K562 (cell line): ENCODE measurements at regions not wholly inside any gene's neighbourhood (a gene's known extent, or its start where the extent isn't known, plus 50 kb on each side); places are given as distances from the start of the nearest gene placed in this dataset.

ENCODE experiments used
- ATAC-seq: fragments of 200-7000 bp; cut with Tn5 transposase; 3 replicates; pipeline ENCODE4 v1.9.1; 2020; ENCODE audit warnings: moderate library complexity
- BruUV-seq: library from RNA; stranded (reverse); fragments of 400-500 nt; replicated peaks from 2 replicates; lab custom pipeline; 2021; lab: Mats Ljungman, UMichigan
- CTCF ChIA-PET: fragments of 300-600 bp; formaldehyde crosslinking; extraction: SDS; loops from one replicate; lab custom pipeline; 2021; ENCODE audit warnings: low intra/inter-chr PET ratio; lab: Yijun Ruan, JAX
- POLR2A ChIA-PET: fragments of 300-600, 350-650 bp; sonication (Branson Sonifier 250); formaldehyde crosslinking; extraction: SDS; loops from one replicate; lab custom pipeline; 2021; ENCODE audit warnings: antibody characterized with exemption, inconsistent platforms; lab: Yijun Ruan, JAX
- DNase-seq, 4 experiments: peaks; one replicate each; pipeline versions ENCODE4 v3.0.0 to v3.0.0-alpha.2; 2011 to 2018; ENCODE audit warnings: low spot score in 3 of 4, mixed read lengths in 3 of 4; ENCODE audit errors: extremely low read depth in 1 of 4
- FAIRE-seq: peaks from 2 replicates; lab custom pipeline; 2011; peaks lifted over from hg19 to GRCh38; lab: Jason Lieb, UNC
- H2AFZ ChIP-seq: 2 replicates; pipeline ENCODE4 v1.6.0; 2011; ENCODE audit warnings: low read depth, low read length, control low read depth, inconsistent platforms
- H3K27ac ChIP-seq: fragments of 200-600 bp; 3 replicates; pipeline ENCODE4 v1.8.0; 2011; ENCODE audit warnings: low read depth, mild to moderate bottlenecking, control low read depth, inconsistent platforms, low read length, moderate library complexity, mixed read lengths; ENCODE audit errors: extremely low read depth
- H3K27me3 ChIP-seq, 2 experiments: fragments of 300-600 bp in 1 of 2; 2 replicates in 1 of 2; 3 replicates in 1 of 2; pipeline versions ENCODE4 v1.6.0 to v1.8.0; 2011; ENCODE audit warnings: inconsistent platforms in 2 of 2, low read length in 2 of 2, mild to moderate bottlenecking in 1 of 2, mixed read lengths in 1 of 2, moderate library complexity in 1 of 2; ENCODE audit not compliant: control insufficient read depth in 2 of 2, insufficient read depth in 2 of 2
- H3K36me3 ChIP-seq: fragments of 300-600 bp; 3 replicates; pipeline ENCODE4 v1.8.0; 2011; ENCODE audit warnings: mild to moderate bottlenecking, low read length, inconsistent platforms; ENCODE audit not compliant: control insufficient read depth, insufficient read depth
- H3K4me1 ChIP-seq, 2 experiments: fragments of 200-600 bp in 1 of 2; replicated peaks in 1 of 2; 2 replicates in 1 of 2; 3 replicates in 1 of 2; pipeline versions ENCODE4 v1.5.1 to v1.8.0; 2011; ENCODE audit warnings: inconsistent platforms in 2 of 2, low read length in 2 of 2, mild to moderate bottlenecking in 1 of 2, mixed read lengths in 1 of 2, moderate library complexity in 1 of 2; ENCODE audit not compliant: control insufficient read depth in 2 of 2, insufficient read depth in 2 of 2
- H3K4me2 ChIP-seq: 2 replicates; pipeline ENCODE4 v1.6.1; 2011; ENCODE audit warnings: low read length, control low read depth, inconsistent platforms, mixed read lengths; ENCODE audit not compliant: insufficient read depth
- H3K4me3 ChIP-seq: fragments of 200-600 bp; sonication (generic), shearing (Covaris generic); 2 replicates; pipeline ENCODE4 v1.5.1; 2016; ENCODE audit warnings: control low read depth, inconsistent platforms
- H3K79me2 ChIP-seq: fragments of 200-600 bp; 3 replicates; pipeline ENCODE4 v1.8.0; 2011; ENCODE audit warnings: low read length, inconsistent platforms; ENCODE audit not compliant: control insufficient read depth, insufficient read depth
- H3K9ac ChIP-seq, 2 experiments: 2 replicates each; pipeline versions ENCODE4 v1.6.0 to v1.6.1; 2011; ENCODE audit warnings: low read depth in 2 of 2, low read length in 2 of 2, control low read depth in 1 of 2, inconsistent platforms in 1 of 2, mild to moderate bottlenecking in 1 of 2, mixed read lengths in 1 of 2; ENCODE audit not compliant: insufficient read depth in 1 of 2
- H3K9me1 ChIP-seq: one replicate; pipeline ENCODE4 v1.6.0; 2011; ENCODE audit warnings: inconsistent platforms, mild to moderate bottlenecking, low read length, moderate library complexity; ENCODE audit not compliant: control insufficient read depth, insufficient read depth
- H3K9me3 ChIP-seq: replicated peaks from 2 replicates; pipeline ENCODE4 v1.5.1; 2011; ENCODE audit warnings: low read depth, low read length, inconsistent platforms; ENCODE audit not compliant: control insufficient read depth, insufficient read depth
- H4K20me1 ChIP-seq: replicated peaks from 2 replicates; pipeline ENCODE4 v1.6.1; 2011; ENCODE audit warnings: low read length, inconsistent platforms, mixed read lengths; ENCODE audit not compliant: control insufficient read depth, insufficient read depth
- ELF1 ChIP-seq: fragments of 200-800 bp; sonication (Bioruptor generic); IDR thresholded peaks from 2 replicates; pipeline ENCODE4 v1.6.1; 2016; ENCODE audit warnings: missing genetic modification characterization, missing compliant biosample characterization
- GABPA ChIP-seq: fragments of 200-800 bp; sonication (Bioruptor generic); conservative IDR thresholded peaks from 2 replicates; pipeline ENCODE4 v1.6.1; 2016; ENCODE audit warnings: low read depth, missing genetic modification characterization, missing compliant biosample characterization
- GATA2 ChIP-seq: sonication (generic); formaldehyde crosslinking; IDR thresholded peaks from 2 replicates; pipeline ENCODE4 v1.4.0; 2020; ENCODE audit warnings: mild to moderate bottlenecking, missing genetic modification reagents
- MTA2 ChIP-seq: fragments of 450-650 bp; IDR thresholded peaks from 2 replicates; pipeline ENCODE4 v1.6.1; 2016; ENCODE audit warnings: low read depth
- NFRKB ChIP-seq: fragments of 450-650 bp; IDR thresholded peaks from 2 replicates; pipeline ENCODE4 v1.6.1; 2016; ENCODE audit warnings: low read depth
- STAG1 ChIP-seq: sonication (generic); formaldehyde crosslinking; IDR thresholded peaks from 2 replicates; pipeline ENCODE4 v1.5.0; 2020; ENCODE audit warnings: missing genetic modification reagents, borderline replicate concordance
- STAT5A ChIP-seq: IDR thresholded peaks from 2 replicates; pipeline ENCODE4 v1.6.1; 2012; ENCODE audit warnings: low read length, inconsistent platforms, borderline replicate concordance
- U2AF2 ChIP-seq: fragments of 200-400 bp; formaldehyde crosslinking; optimal IDR thresholded peaks from 2 replicates; pipeline ENCODE3; 2017; ENCODE audit warnings: low read depth, mild to moderate bottlenecking, low read length
- ZC3H4 ChIP-seq: sonication (generic); formaldehyde crosslinking; IDR thresholded peaks from 2 replicates; pipeline ENCODE4 v1.9.0; 2021; ENCODE audit warnings: missing genetic modification reagents, borderline replicate concordance
- ZNF586 ChIP-seq: fragments of 450-650 bp; formaldehyde crosslinking; conservative IDR thresholded peaks from 2 replicates; pipeline ENCODE4 v1.4.0; 2020; ENCODE audit warnings: mild to moderate bottlenecking, moderate library complexity
- ZNF77 ChIP-seq: fragments of 250-450 bp; sonication (Bioruptor Pico); IDR thresholded peaks from 2 replicates; pipeline ENCODE4 v1.5.0; 2020
- WGBS: fragments of 100-300 bp; shearing (Covaris generic); methylation state at CpG from one replicate; pipeline ENCODE4 v1.1.6; 2016; ENCODE audit warnings: low coverage, mixed read lengths; ENCODE audit not compliant: insufficient coverage; ENCODE audit errors: missing lambda C conversion rate; 5-methylcytosine and 5-hydroxymethylcytosine counted together
- in situ Hi-C: fragments of 300-500 bp; cut with MboI; formaldehyde crosslinking; loops from 4 replicates; pipeline ENCODE4 v1.15.0; 2018; ENCODE audit warnings: inconsistent platforms, mixed read lengths
- intact Hi-C: fragments of 100-400 bp; cut with micrococcal nuclease; formaldehyde crosslinking; loops from 2 replicates; pipeline ENCODE4 v1.14.2; 2022
- TF ChIP-seq, protein P1 (sequence below): fragments of 250-450 bp; sonication (Bioruptor Pico); IDR thresholded peaks from 2 replicates; pipeline ENCODE4 v1.4.0; 2020
- TF ChIP-seq, protein P2 (sequence below): sonication (generic); IDR thresholded peaks from 2 replicates; pipeline ENCODE4 v1.6.1; 2016

DNA sequence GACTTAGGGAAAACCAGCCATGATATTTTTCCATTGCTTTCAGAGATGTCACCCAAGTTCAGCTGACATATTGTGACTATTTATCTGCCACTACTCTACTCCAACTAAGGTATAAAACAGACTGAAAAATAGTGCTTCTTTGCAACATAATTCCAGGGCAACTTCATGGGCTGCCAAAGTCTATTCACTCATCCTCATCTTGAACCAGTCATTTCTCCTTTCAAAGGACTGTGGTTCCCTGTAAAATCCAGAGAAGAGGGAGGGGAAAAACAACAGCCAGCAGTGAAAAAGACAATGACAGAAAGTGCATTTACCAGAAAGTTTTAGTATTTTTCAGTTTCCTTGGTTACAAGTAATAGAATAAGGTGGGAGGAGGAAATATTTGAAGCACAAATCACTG, 191.1 kb downstream of the EFHB start (continued):
- TF ChIP-seq, protein P1, sequence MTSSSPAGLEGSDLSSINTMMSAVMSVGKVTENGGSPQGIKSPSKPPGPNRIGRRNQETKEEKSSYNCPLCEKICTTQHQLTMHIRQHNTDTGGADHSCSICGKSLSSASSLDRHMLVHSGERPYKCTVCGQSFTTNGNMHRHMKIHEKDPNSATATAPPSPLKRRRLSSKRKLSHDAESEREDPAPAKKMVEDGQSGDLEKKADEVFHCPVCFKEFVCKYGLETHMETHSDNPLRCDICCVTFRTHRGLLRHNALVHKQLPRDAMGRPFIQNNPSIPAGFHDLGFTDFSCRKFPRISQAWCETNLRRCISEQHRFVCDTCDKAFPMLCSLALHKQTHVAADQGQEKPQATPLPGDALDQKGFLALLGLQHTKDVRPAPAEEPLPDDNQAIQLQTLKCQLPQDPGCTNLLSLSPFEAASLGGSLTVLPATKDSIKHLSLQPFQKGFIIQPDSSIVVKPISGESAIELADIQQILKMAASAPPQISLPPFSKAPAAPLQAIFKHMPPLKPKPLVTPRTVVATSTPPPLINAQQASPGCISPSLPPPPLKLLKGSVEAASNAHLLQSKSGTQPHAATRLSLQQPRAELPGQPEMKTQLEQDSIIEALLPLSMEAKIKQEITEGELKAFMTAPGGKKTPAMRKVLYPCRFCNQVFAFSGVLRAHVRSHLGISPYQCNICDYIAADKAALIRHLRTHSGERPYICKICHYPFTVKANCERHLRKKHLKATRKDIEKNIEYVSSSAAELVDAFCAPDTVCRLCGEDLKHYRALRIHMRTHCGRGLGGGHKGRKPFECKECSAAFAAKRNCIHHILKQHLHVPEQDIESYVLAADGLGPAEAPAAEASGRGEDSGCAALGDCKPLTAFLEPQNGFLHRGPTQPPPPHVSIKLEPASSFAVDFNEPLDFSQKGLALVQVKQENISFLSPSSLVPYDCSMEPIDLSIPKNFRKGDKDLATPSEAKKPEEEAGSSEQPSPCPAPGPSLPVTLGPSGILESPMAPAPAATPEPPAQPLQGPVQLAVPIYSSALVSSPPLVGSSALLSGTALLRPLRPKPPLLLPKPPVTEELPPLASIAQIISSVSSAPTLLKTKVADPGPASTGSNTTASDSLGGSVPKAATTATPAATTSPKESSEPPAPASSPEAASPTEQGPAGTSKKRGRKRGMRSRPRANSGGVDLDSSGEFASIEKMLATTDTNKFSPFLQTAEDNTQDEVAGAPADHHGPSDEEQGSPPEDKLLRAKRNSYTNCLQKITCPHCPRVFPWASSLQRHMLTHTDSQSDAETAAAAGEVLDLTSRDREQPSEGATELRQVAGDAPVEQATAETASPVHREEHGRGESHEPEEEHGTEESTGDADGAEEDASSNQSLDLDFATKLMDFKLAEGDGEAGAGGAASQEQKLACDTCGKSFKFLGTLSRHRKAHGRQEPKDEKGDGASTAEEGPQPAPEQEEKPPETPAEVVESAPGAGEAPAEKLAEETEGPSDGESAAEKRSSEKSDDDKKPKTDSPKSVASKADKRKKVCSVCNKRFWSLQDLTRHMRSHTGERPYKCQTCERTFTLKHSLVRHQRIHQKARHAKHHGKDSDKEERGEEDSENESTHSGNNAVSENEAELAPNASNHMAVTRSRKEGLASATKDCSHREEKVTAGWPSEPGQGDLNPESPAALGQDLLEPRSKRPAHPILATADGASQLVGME (CRISPR knock-in tag), result no peak
- TF ChIP-seq, protein P2, sequence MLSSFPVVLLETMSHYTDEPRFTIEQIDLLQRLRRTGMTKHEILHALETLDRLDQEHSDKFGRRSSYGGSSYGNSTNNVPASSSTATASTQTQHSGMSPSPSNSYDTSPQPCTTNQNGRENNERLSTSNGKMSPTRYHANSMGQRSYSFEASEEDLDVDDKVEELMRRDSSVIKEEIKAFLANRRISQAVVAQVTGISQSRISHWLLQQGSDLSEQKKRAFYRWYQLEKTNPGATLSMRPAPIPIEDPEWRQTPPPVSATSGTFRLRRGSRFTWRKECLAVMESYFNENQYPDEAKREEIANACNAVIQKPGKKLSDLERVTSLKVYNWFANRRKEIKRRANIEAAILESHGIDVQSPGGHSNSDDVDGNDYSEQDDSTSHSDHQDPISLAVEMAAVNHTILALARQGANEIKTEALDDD, result no peak
- TF ChIP-seq ZNF586 (CRISPR knock-in tag), result no peak

DNA sequence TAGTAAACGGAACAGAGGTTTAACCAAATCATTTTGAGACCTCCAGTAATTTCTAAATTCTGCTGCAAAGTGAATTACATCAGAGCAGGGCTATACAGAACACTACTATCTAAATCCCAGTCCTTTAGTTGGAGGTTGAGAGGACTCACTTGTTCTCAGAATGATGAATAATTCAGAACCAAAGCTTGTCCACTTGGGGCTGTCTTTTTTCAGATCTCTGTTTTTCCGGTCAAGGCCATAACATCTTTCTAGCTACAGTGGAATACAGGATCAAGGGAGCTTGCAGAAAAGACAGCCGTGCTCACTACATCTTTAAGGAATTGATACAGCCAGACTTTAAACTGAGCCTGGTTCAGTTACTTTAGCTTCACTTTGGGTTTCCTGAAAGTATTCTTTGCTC, 194.5 kb downstream of the EFHB start:
- H3K27ac ChIP-seq, result no peak overlapping the region
- ChIA-PET POLR2A (interaction anchor here (0.7 kb wide), 1 partner anchor 79 kb away, joined by 3 read pairs; no protein-coding TSS in a partner anchor), CTCF (no interaction called here)
- no peaks in the 10 kb centered on the region for H3K4me1 ChIP-seq
- intact Hi-C loops (no loop called here), in situ Hi-C loops (no loop called here)
- H3K9me3 ChIP-seq, result no peaks in the 10 kb centered on the region
- 1% methylated on average over 3 of the region's 3 CpGs for WGBS
- H3K4me2 ChIP-seq, result no peak overlapping the region
- H3K27me3 ChIP-seq, result no peaks in the 10 kb centered on the region
- no peaks in the 10 kb centered on the region for H3K79me2 ChIP-seq
- no peak overlapping the region for H3K9ac ChIP-seq
- H3K36me3 ChIP-seq, result no peaks in the 10 kb centered on the region
- H3K9me1 ChIP-seq, result no peaks in the 10 kb centered on the region
- FAIRE-seq, result no peak
- no peak overlapping the region for H2AFZ ChIP-seq
- H4K20me1 ChIP-seq, result no peaks in the 10 kb centered on the region
- no peak for DNase-seq
- no peak for ATAC-seq
- BruUV-seq, result no TSS peak
- no peak overlapping the region for H3K4me3 ChIP-seq
- TF ChIP-seq ZNF77 (CRISPR knock-in tag) (no peak), U2AF2 (no peak), STAT5A (no peak), MTA2 (no peak), GABPA (tag) (no peak), NFRKB (no peak), ELF1 (no peak), ZC3H4 (no peak), STAG1 (CRISPR knock-in tag) (no peak), GATA2 (CRISPR knock-in tag) (no peak)
